Ovary (tissue), 3 donors: ENCODE measurements at regions not wholly inside any gene's neighbourhood (a gene's known extent, or its start where the extent isn't known, plus 50 kb on each side); places are given as distances from the start of the nearest gene placed in this dataset.

Experiments used
- CTCF ChIP-seq, 3 donors: fragments of 450-650 bp in 2 of 3; fragments of 200-600 bp in 1 of 3; IDR thresholded peaks; one replicate each; pipeline versions ENCODE4 v1.5.1 to v1.8.0; 2016 to 2022; ENCODE audit warnings: antibody characterized with exemption in 3 of 3, mild to moderate bottlenecking in 1 of 3
- EP300 ChIP-seq: sonication (generic); formaldehyde crosslinking; IDR thresholded peaks from one replicate; pipeline ENCODE4 v1.6.1; 2017; ENCODE audit warnings: antibody characterized with exemption
- POLR2A ChIP-seq: fragments of 450-650 bp; IDR thresholded peaks from one replicate; pipeline ENCODE4 v1.6.1; 2017; ENCODE audit warnings: antibody characterized with exemption, mild to moderate bottlenecking, moderate library complexity
- donor health status: DM: no; HTN: no; CAD: no.

GRCh38 chr15:101566748-101567488, 77.4 kb upstream of the PCSK6 start:
- TF ChIP-seq CTCF (IDR thresholded peaks at IDR 0.05) (no peak), POLR2A (no peak), EP300 (no peak)
